ENCODE measurements at regions not wholly inside any gene's neighbourhood (a gene's known extent, or its start where the extent isn't known, plus 50 kb on each side); places are given as distances from the start of the nearest gene placed in this dataset.

DNA sequence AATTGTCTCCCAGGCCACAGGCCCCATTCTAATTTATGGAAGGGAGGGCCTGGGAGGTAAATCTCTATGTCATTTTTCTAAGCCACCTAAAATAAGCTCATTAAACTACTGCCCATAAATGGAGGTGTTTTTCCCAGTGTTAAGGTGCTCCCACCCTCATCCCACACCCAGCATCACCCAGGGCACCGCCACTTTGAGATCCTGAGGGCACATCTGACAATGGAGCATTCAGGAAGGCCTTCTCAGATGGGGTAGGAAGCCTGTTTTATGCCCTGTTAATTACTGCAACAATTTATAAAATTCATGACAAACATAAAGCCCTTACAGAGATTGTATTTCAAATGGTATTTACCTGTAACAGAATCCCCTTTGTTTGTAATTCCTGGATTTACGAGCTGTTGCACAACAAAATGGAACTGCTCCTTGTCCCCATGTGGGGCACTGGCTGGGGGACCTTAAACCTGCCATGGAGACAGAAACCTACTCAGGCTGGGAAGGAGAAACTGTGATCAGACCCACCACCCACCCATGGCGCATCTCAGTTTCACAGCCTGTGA lies 319.5 kb upstream of the USP24 start:
- Histone ChIP-seq H3K4ac (replicated peaks; ENCODE audit: insufficient read length, low read depth, low read length) (no peak overlapping the region), H3K4me3 (ENCODE audit: extremely low read depth in 1 of 4, insufficient read depth in 2 of 4, low read depth in 3 of 4, low read length in 4 of 4) (no peak overlapping the region), H3K9me3 (ENCODE audit: insufficient read depth in 2 of 2, low read depth in 1 of 2, low read length in 1 of 2) (no peaks in the 10 kb centered on the region), H3K56ac (replicated peaks; ENCODE audit: insufficient read length, low read depth, low read length) (no peak overlapping the region), H3K36me3 (ENCODE audit: control insufficient read depth in 2 of 4, insufficient read depth in 4 of 4, low read length in 3 of 4) (no peaks in the 10 kb centered on the region; a peak in 1 of 8 replicates), H3K9ac (replicated peaks in 1 of 4; ENCODE audit: extremely low read depth in 1 of 4, low read depth in 3 of 4, low read length in 3 of 4) (no peak overlapping the region), H3K4me1 (replicated peaks in 1 of 4; ENCODE audit: control insufficient read depth in 3 of 4, insufficient read depth in 4 of 4, low read length in 3 of 4) (peaks cover 0 to 7% (median 0%) of the 10 kb centered on the region in 4 experiments; a peak in 1 of 7 replicates), H4K8ac (ENCODE audit: extremely low read depth, insufficient read depth, low read length) (no peak overlapping the region), H2BK12ac (ENCODE audit: low read depth, low read length) (no peak overlapping the region), H2BK5ac (ENCODE audit: low read depth, low read length) (no peak overlapping the region), H4K20me1 (replicated peaks in 1 of 2; ENCODE audit: control insufficient read depth in 1 of 2, insufficient read depth in 2 of 2, low read length in 2 of 2) (no peaks in the 10 kb centered on the region), H3K18ac (ENCODE audit: extremely low read depth, low read length) (no peak overlapping the region), H2AK5ac (ENCODE audit: low read depth, low read length) (no peak overlapping the region), H2BK120ac (replicated peaks; ENCODE audit: low read depth, low read length) (no peak overlapping the region), H3K23ac (ENCODE audit: insufficient read length) (no peak overlapping the region), H4K5ac (ENCODE audit: insufficient read length, low read depth, low read length) (no peak overlapping the region), H2BK15ac (ENCODE audit: low read length) (no peak overlapping the region), H2AFZ (ENCODE audit: low read length) (no peak overlapping the region), H3K27ac (ENCODE audit: low read depth, low read length) (no peak overlapping the region), H3K14ac (ENCODE audit: insufficient read length) (no peak overlapping the region), H4K91ac (replicated peaks; ENCODE audit: insufficient read length, low read length) (no peak overlapping the region), H3K79me1 (ENCODE audit: low read depth, low read length) (no peaks in the 10 kb centered on the region), H3K79me2 (ENCODE audit: control insufficient read depth in 1 of 2, insufficient read depth in 2 of 2, low read length in 2 of 2) (no peaks in the 10 kb centered on the region), H3K4me2 (ENCODE audit: insufficient read depth in 1 of 2, low read depth in 2 of 2, low read length in 2 of 2) (no peak overlapping the region), H3K27me3 (replicated peaks in 1 of 4; ENCODE audit: control insufficient read depth in 3 of 4, extremely low read depth in 1 of 4, insufficient read depth in 3 of 4, low read length in 3 of 4) (no peaks in the 10 kb centered on the region; a peak in 1 of 7 replicates), H3K23me2 (ENCODE audit: low read depth, low read length) (no peaks in the 10 kb centered on the region), H2BK20ac (ENCODE audit: low read length) (no peak overlapping the region)
- 90% methylated on average over 3 of the region's 3 CpGs; no CpG with 5 or more reads in 1 of the 2 experiments for WGBS, 2 experiments (ENCODE audit: extremely low coverage in 1 of 2, insufficient coverage in 1 of 2, insufficient read length in 1 of 2, insufficient replicate concordance in 2 of 2, low coverage in 1 of 2, low lambda C conversion rate in 2 of 2, missing lambda C conversion rate in 1 of 2)
- ChIA-PET CTCF (ENCODE audit: partially characterized antibody) (interaction anchor here (1.3 to 2.6 kb wide), 3 partner anchors 9 to 316 kb away, joined by 5 to 8 read pairs (median 5); no protein-coding TSS in a partner anchor), POLR2A (ENCODE audit: partially characterized antibody) (no interaction called here)
- DNase-seq (ENCODE audit: low read depth in 1 of 2, low spot score in 2 of 2) (no peak), FAIRE-seq (no peak)
- no peak for TF ChIP-seq HDAC6 (IDR thresholded peaks at IDR 0.05; ENCODE audit: low read depth, low read length)
- no peak for TF ChIP-seq CTBP2 (IDR thresholded peaks at IDR 0.05; ENCODE audit: borderline replicate concordance, insufficient read depth, insufficient read length, low read length)
- TF ChIP-seq JUN (IDR thresholded peaks at IDR 0.05; ENCODE audit: low read depth, low read length), result no peak
- TF ChIP-seq CEBPB (IDR thresholded peaks at IDR 0.05; ENCODE audit: low read depth, low read length), result no peak
- TF ChIP-seq CHD1 (IDR thresholded peaks at IDR 0.05; ENCODE audit: low read depth, low read length), result no peak
- TF ChIP-seq BACH1 (IDR thresholded peaks at IDR 0.05; ENCODE audit: low read length), result no peak
- TF ChIP-seq POLR2AphosphoS5 (IDR thresholded peaks at IDR 0.05; ENCODE audit: low read depth, low read length), result no peak
- no peak for TF ChIP-seq CBX8 (IDR thresholded peaks at IDR 0.05; ENCODE audit: borderline replicate concordance, low read depth, low read length)
- no peak for TF ChIP-seq KDM1A (IDR thresholded peaks at IDR 0.05; ENCODE audit: borderline replicate concordance, low read length)
- TF ChIP-seq SP2 (IDR thresholded peaks at IDR 0.05; ENCODE audit: low read length), result no peak
- TF ChIP-seq RBBP5 (IDR thresholded peaks at IDR 0.05; ENCODE audit: borderline replicate concordance, low read depth, low read length), result no peak
- no peak for TF ChIP-seq ASH2L (IDR thresholded peaks at IDR 0.05; ENCODE audit: low read length)
- TF ChIP-seq ATF2 (IDR thresholded peaks at IDR 0.05; ENCODE audit: low read length), result no peak
